GM20000 (cell line): ENCODE measurements at regions not wholly inside any gene's neighbourhood (a gene's known extent, or its start where the extent isn't known, plus 50 kb on each side); places are given as distances from the start of the nearest gene placed in this dataset.

Source experiments
- DNase-seq: peaks from one replicate; pipeline ENCODE4 v3.0.0; 2012; ENCODE audit warnings: low spot score
- CTCF ChIP-seq: IDR thresholded peaks from 2 replicates; pipeline ENCODE4 v1.5.1; 2012; ENCODE audit warnings: mild to moderate bottlenecking, control low read depth; ENCODE audit errors: extremely low read depth, missing control alignments

- no peak for TF ChIP-seq CTCF
- DNase-seq: no peak
Measured at GRCh38 chr6:114718716-114719270, 376.0 kb upstream of the HS3ST5 start.

DNA sequence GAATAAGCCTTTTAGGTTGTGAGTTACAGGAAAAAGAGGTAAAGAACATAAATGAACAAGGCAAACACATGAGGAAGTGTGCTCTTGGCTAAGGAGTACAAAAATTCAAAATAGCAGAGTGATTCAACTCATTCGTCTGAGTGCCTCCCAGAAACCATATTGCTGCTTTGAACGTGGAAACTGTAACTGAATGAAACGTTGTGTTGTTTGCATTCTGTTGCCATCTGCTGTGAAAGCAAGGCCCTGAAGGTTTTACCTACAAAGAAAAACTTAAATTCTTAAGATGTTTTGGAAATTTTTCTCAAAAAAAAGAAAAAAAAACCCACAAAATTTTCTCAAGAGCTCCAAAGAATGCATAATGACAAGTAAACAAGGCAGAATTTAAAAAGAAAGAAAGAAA is 375.4 kb upstream of the HS3ST5 start:
- no peak for DNase-seq
- TF ChIP-seq CTCF: no peak

DNA sequence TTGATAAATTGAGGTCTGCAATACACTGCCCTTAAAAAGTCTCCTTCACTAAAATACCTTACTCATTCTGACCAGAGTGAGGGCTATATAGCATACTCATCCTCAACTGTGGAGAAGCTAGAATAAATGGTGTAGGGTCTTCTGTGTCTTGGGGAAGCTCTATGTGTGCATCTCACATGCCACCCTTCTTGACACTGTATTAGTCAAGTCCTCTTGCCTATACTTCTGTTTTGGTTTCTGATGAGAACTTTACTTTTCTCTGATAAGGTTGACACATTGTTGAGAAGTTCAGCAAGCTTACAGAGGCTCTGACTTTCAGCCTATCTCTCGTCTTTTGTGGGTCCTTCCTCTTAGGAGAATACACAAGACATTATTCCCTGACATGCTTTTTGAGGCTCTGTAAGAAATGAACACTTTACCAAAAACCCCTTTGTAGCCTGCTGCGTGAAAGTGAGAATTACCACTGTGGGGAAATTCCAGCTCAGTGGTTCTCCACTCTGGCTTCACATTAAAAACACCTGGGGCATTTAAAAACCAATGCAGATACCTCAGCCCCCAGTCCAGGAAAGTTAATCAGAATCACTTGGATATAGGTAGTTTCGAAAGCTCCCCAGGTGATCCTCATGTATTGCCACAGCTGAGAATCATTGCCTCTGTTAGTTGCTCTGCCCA is 372.1 kb upstream of the HS3ST5 start:
- TF ChIP-seq CTCF: no peak
- peak; percentile 6 for DNase-seq

DNA sequence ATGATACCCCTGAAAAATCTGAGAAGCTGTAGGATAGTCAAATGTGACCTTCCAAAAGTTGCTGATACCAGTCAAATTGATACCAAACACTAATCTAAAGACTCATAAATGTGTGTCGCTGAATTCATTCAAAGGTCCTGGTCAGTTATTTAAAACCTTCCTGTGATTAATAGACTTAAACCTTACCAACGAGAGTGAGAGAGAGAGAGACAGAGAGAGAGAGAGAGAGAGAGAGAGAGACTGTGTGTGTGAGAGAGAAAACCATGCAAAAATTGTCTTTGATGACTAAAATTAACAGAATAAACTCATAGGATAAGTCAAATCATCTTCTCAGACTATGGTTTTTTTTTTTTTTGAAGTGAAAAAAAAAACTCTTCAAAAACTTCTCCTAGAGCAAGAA is 370.9 kb upstream of the HS3ST5 start:
- no peak for DNase-seq
- no peak for TF ChIP-seq CTCF

- no peak for TF ChIP-seq CTCF
- DNase-seq: no peak
Measured at GRCh38 chr6:114712129-114712662, 369.4 kb upstream of the HS3ST5 start.

DNA sequence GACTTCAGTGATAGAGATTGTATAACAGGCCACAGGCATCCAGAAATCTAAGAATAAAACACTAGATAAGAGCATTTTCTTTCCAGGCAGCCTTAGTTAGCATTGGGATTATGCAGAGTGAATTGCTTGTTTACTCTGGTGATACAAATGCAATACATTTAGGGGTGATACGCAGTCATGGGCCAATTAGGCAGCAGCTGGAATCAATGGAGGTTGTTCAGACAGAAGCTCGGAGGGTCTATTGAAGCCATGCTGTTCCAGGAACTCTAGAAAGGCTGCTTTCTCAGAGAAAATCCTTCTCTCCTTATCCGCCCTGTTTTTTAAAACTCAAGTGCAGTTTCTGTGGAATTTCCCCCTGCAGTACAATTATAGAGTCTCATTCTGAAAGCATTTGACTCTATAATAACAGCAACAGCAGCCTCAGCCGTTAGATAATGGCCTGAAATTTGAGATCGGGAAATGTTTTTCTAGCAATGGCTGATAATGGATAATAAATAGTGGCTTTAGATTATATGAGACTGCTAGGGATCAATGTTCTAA is 364.3 kb upstream of the HS3ST5 start:
- no peak for DNase-seq
- no peak for TF ChIP-seq CTCF

GRCh38 chr6:114690625-114691024 is 347.8 kb upstream of the HS3ST5 start:
- DNase-seq: no peak
- no peak for TF ChIP-seq CTCF
